Endothelial cell of umbilical vein (primary cell): ENCODE measurements at regions not wholly inside any gene's neighbourhood (a gene's known extent, or its start where the extent isn't known, plus 50 kb on each side); places are given as distances from the start of the nearest gene placed in this dataset.

Experiments used
- BruUV-seq: library from RNA; stranded (reverse); fragments of 400-500 nt; replicated peaks from 2 replicates; lab custom pipeline; 2021; lab: Mats Ljungman, UMichigan
- CTCF ChIA-PET: fragments of 300-600, 350-600 bp; sonication (Branson Sonifier 250); formaldehyde crosslinking; loops from one replicate; lab custom pipeline; 2021; ENCODE audit warnings: antibody characterized with exemption, inconsistent platforms; lab: Charles Lee
- POLR2A ChIA-PET: fragments of 300-600, 350-600 bp; sonication (Branson Sonifier 250); formaldehyde crosslinking; loops from one replicate; lab custom pipeline; 2021; ENCODE audit warnings: antibody characterized with exemption, inconsistent platforms; lab: Charles Lee
- DNase-seq: peaks from one replicate; pipeline ENCODE4 v3.0.0-alpha.2; 2011; ENCODE audit warnings: low read depth, low spot score
- FAIRE-seq: peaks from 2 replicates; lab custom pipeline; 2011; peaks lifted over from hg19 to GRCh38; lab: Jason Lieb, UNC
- H2AFZ ChIP-seq: 2 replicates; pipeline ENCODE4 v1.6.0; 2012; ENCODE audit warnings: low read depth, low read length, control low read depth, inconsistent platforms
- H3K27ac ChIP-seq: 2 replicates; pipeline ENCODE4 v1.5.1; 2011; ENCODE audit warnings: low read depth, mild to moderate bottlenecking, control low read depth, low read length, moderate library complexity; ENCODE audit not compliant: insufficient read depth
- H3K27me3 ChIP-seq, 2 experiments: 2 replicates each; pipeline versions ENCODE4 v1.6.0 to v1.6.1; 2011; ENCODE audit warnings: low read length in 2 of 2, mixed read lengths in 1 of 2; ENCODE audit not compliant: control insufficient read depth in 2 of 2, insufficient read depth in 2 of 2
- H3K36me3 ChIP-seq, 2 experiments: 2 replicates in 1 of 2; 3 replicates in 1 of 2; pipeline ENCODE4 v1.5.1; 2011; ENCODE audit warnings: low read length in 2 of 2, mild to moderate bottlenecking in 1 of 2, moderate library complexity in 1 of 2; ENCODE audit not compliant: control insufficient read depth in 2 of 2, insufficient read depth in 2 of 2; ENCODE audit errors: extremely low read depth in 1 of 2
- H3K4me1 ChIP-seq: 3 replicates; pipeline ENCODE4 v1.5.1; 2011; ENCODE audit warnings: mild to moderate bottlenecking, low read length; ENCODE audit not compliant: control insufficient read depth, insufficient read depth; ENCODE audit errors: extremely low read depth
- H3K4me2 ChIP-seq: 2 replicates; pipeline ENCODE4 v1.6.1; 2011; ENCODE audit warnings: low read length, control low read depth, mixed read lengths; ENCODE audit not compliant: insufficient read depth
- H3K4me3 ChIP-seq, 3 experiments: fragments of 200-600 bp in 1 of 3; sonication (generic), shearing (Covaris generic) in 1 of 3; replicated peaks in 1 of 3; 2 replicates each; pipeline ENCODE4 v1.5.1; 2011 to 2016; ENCODE audit warnings: control low read depth in 3 of 3, low read length in 3 of 3, mild to moderate bottlenecking in 2 of 3, inconsistent platforms in 1 of 3, low read depth in 1 of 3, moderate library complexity in 1 of 3; ENCODE audit not compliant: insufficient read depth in 1 of 3
- H3K79me2 ChIP-seq: 2 replicates; pipeline ENCODE4 v1.6.0; 2012; ENCODE audit warnings: low read length, inconsistent platforms; ENCODE audit not compliant: control insufficient read depth, insufficient read depth
- H3K9ac ChIP-seq: replicated peaks from 2 replicates; pipeline ENCODE3; 2011; ENCODE audit warnings: low read length, control low read depth; ENCODE audit not compliant: insufficient read depth; ENCODE audit errors: extremely low read depth
- H3K9me1 ChIP-seq: replicated peaks from 3 replicates; pipeline ENCODE4 v1.6.0; 2011; ENCODE audit warnings: mild to moderate bottlenecking, low read length; ENCODE audit not compliant: control insufficient read depth, insufficient read depth; ENCODE audit errors: extremely low read depth
- H3K9me3 ChIP-seq: replicated peaks from 2 replicates; pipeline ENCODE4 v1.5.1; 2012; ENCODE audit warnings: low read length, inconsistent platforms; ENCODE audit not compliant: control insufficient read depth, insufficient read depth
- H4K20me1 ChIP-seq: replicated peaks from 2 replicates; pipeline ENCODE3; 2011; ENCODE audit warnings: mild to moderate bottlenecking, low read length; ENCODE audit not compliant: control insufficient read depth, insufficient read depth; ENCODE audit errors: extremely low read depth
- EZH2 ChIP-seq: IDR thresholded peaks from 2 replicates; pipeline ENCODE4 v1.6.1; 2012; ENCODE audit warnings: borderline replicate concordance, low read depth, mild to moderate bottlenecking, moderate library complexity, low read length, inconsistent platforms; ENCODE audit not compliant: severe bottlenecking
- FOS ChIP-seq: IDR thresholded peaks from 2 replicates; pipeline ENCODE4 v1.6.1; 2011; ENCODE audit warnings: mild to moderate bottlenecking, low read length, moderate library complexity, borderline replicate concordance; ENCODE audit not compliant: insufficient read depth
- GATA2 ChIP-seq: IDR thresholded peaks from 2 replicates; pipeline ENCODE4 v1.7.0; 2011; ENCODE audit warnings: low read depth, mild to moderate bottlenecking, moderate library complexity, mixed read lengths, low read length; ENCODE audit not compliant: insufficient read length, insufficient read depth
- JUN ChIP-seq: IDR thresholded peaks from 2 replicates; pipeline ENCODE4 v1.6.1; 2011; ENCODE audit warnings: borderline replicate concordance, low read depth; ENCODE audit not compliant: insufficient read length, insufficient read depth
- MYC ChIP-seq: IDR thresholded peaks from one replicate; pipeline ENCODE4 v1.6.1; 2011; ENCODE audit warnings: mild to moderate bottlenecking, low read depth, low read length
- POLR2A ChIP-seq: IDR thresholded peaks from 2 replicates; pipeline ENCODE4 v1.6.1; 2012; ENCODE audit warnings: low read depth, mild to moderate bottlenecking, control low read depth, low read length
- POLR2AphosphoS5 ChIP-seq: IDR thresholded peaks from 2 replicates; pipeline ENCODE4 v1.6.1; 2012; ENCODE audit warnings: low read depth, mild to moderate bottlenecking, control low read depth, low read length, moderate library complexity; ENCODE audit not compliant: insufficient read depth
- dilution Hi-C: fragments of 300-500 bp; cut with MboI; formaldehyde crosslinking; loops from one replicate; pipeline ENCODE4 v1.15.0; 2019; ENCODE audit warnings: low sequenced_read_pairs; ENCODE audit not compliant: extremely low pct_ligation_motif_present
- intact Hi-C: fragments of 100-400 bp; cut with micrococcal nuclease; formaldehyde crosslinking; loops from one replicate; pipeline ENCODE4 v1.10.0; 2022
- TF ChIP-seq, protein P1 (sequence below), 2 donors: IDR thresholded peaks; 1 replicate in 1 of 2; 2 replicates in 1 of 2; pipeline ENCODE4 v1.5.1; 2011; ENCODE audit warnings: low read length in 2 of 2, mild to moderate bottlenecking in 2 of 2, moderate library complexity in 2 of 2, control low read depth in 1 of 2, inconsistent platforms in 1 of 2, low read depth in 1 of 2; ENCODE audit not compliant: insufficient read depth in 1 of 2; ENCODE audit errors: extremely low read depth in 1 of 2
- TF ChIP-seq, protein P2 (sequence below): IDR thresholded peaks from 2 replicates; pipeline ENCODE4 v1.6.1; 2011; ENCODE audit not compliant: insufficient read depth, insufficient read length

DNA sequence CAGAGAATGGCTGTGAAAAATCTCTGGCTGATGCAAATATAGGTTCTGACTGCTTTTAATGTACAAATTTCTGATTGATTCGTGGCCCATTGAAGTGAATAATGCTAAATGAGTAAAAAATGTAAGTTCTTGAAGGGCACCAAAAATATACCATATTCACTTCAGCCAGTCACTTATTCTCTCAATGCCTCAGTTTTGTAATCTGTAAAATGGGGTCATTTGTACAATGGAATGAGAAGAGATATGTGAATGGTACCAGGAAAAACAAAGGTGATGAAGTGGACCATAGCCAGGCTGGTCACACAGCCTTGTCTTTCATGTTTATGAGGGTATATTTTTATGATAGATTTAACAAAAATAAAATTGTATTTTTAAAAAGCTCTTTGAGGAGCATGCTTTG lies 441.2 kb upstream of the NR3C2 start:
- H3K36me3 ChIP-seq: no peaks in the 10 kb centered on the region
- H3K9me3 ChIP-seq: no peaks in the 10 kb centered on the region
- H4K20me1 ChIP-seq: no peaks in the 10 kb centered on the region
- H2AFZ ChIP-seq: no peak overlapping the region
- H3K9ac ChIP-seq: no peak overlapping the region
- CTCF ChIA-PET: no interaction called here
- FAIRE-seq (no peak), DNase-seq (no peak)
- intact Hi-C loops: no loop called here
- H3K4me3 ChIP-seq: no peak overlapping the region
- POLR2A ChIA-PET: no interaction called here
- TF ChIP-seq, protein P1, sequence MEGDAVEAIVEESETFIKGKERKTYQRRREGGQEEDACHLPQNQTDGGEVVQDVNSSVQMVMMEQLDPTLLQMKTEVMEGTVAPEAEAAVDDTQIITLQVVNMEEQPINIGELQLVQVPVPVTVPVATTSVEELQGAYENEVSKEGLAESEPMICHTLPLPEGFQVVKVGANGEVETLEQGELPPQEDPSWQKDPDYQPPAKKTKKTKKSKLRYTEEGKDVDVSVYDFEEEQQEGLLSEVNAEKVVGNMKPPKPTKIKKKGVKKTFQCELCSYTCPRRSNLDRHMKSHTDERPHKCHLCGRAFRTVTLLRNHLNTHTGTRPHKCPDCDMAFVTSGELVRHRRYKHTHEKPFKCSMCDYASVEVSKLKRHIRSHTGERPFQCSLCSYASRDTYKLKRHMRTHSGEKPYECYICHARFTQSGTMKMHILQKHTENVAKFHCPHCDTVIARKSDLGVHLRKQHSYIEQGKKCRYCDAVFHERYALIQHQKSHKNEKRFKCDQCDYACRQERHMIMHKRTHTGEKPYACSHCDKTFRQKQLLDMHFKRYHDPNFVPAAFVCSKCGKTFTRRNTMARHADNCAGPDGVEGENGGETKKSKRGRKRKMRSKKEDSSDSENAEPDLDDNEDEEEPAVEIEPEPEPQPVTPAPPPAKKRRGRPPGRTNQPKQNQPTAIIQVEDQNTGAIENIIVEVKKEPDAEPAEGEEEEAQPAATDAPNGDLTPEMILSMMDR (IDR thresholded peaks at IDR 0.05; ENCODE audit: extremely low read depth in 1 of 2, insufficient read depth in 1 of 2, low read depth in 1 of 2, low read length in 2 of 2): no peak
- TF ChIP-seq EZH2 (no peak), FOS (no peak), JUN (no peak), POLR2A (no peak), MYC (no peak), POLR2AphosphoS5 (no peak), GATA2 (no peak)
- TF ChIP-seq, protein P2, sequence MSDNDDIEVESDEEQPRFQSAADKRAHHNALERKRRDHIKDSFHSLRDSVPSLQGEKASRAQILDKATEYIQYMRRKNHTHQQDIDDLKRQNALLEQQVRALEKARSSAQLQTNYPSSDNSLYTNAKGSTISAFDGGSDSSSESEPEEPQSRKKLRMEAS: no peak
- no peak overlapping the region for H3K27ac ChIP-seq
- no peaks in the 10 kb centered on the region for H3K27me3 ChIP-seq
- dilution Hi-C loops: no loop called here
- H3K9me1 ChIP-seq: no peaks in the 10 kb centered on the region
- no peaks in the 10 kb centered on the region for H3K4me1 ChIP-seq
- H3K4me2 ChIP-seq: no peak overlapping the region
- BruUV-seq: no TSS peak
- no peaks in the 10 kb centered on the region for H3K79me2 ChIP-seq
